OCI-M1 (cell line): ENCODE measurements at regions not wholly inside any gene's neighbourhood (a gene's known extent, or its start where the extent isn't known, plus 50 kb on each side); places are given as distances from the start of the nearest gene placed in this dataset.

Source experiments
- DNase-seq: peaks from one replicate; lab custom pipeline; 2025; lab: John Stamatoyannopoulos, UW

GRCh38 chr3:73796382-73796781 is 171.6 kb upstream of the PDZRN3 start:
- DNase-seq: no peak

- DNase-seq: no peak
These were observed 166.6 kb upstream of the PDZRN3 start for GRCh38 chr3:73791356-73791755.

- no peak for DNase-seq
These were observed 165.2 kb upstream of the PDZRN3 start for GRCh38 chr3:73789825-73790444.

- no peak for DNase-seq
These were observed 162.9 kb upstream of the PDZRN3 start for GRCh38 chr3:73787620-73788019.

GRCh38 chr3:73786998-73787397 is 162.3 kb upstream of the PDZRN3 start:
- no peak for DNase-seq

GRCh38 chr3:73786321-73786807 is 161.6 kb upstream of the PDZRN3 start:
- no peak for DNase-seq

GRCh38 chr3:73784686-73785392 is 160.1 kb upstream of the PDZRN3 start:
- DNase-seq: no peak

- no peak for DNase-seq
These were observed 159.1 kb upstream of the PDZRN3 start for GRCh38 chr3:73783811-73784210.

- DNase-seq: no peak
These were observed 156.8 kb upstream of the PDZRN3 start for GRCh38 chr3:73781541-73781940.

- no peak for DNase-seq
These were observed 149.9 kb upstream of the PDZRN3 start for GRCh38 chr3:73774645-73775044.

GRCh38 chr3:73773233-73773632 is 148.5 kb upstream of the PDZRN3 start:
- no peak for DNase-seq

GRCh38 chr3:73772076-73772886 is 147.5 kb upstream of the PDZRN3 start:
- DNase-seq: no peak

- DNase-seq: no peak
These were observed 144.0 kb upstream of the PDZRN3 start for GRCh38 chr3:73768524-73769308.

- peak; percentile 66 for DNase-seq
These were observed 142.0 kb upstream of the PDZRN3 start for GRCh38 chr3:73766599-73767381.

- DNase-seq: peak; percentile 65
These were observed 141.3 kb upstream of the PDZRN3 start for GRCh38 chr3:73765878-73766545.

GRCh38 chr3:73762855-73763254 is 138.1 kb upstream of the PDZRN3 start:
- DNase-seq: no peak

- DNase-seq: no peak
These were observed 134.6 kb upstream of the PDZRN3 start for GRCh38 chr3:73759297-73759711.

- no peak for DNase-seq
These were observed 132.8 kb upstream of the PDZRN3 start for GRCh38 chr3:73757536-73757935.

- DNase-seq: no peak
These were observed 129.2 kb upstream of the PDZRN3 start for GRCh38 chr3:73753985-73754384.

- no peak for DNase-seq
These were observed 127.6 kb upstream of the PDZRN3 start for GRCh38 chr3:73752338-73752737.

- no peak for DNase-seq
These were observed 121.9 kb upstream of the PDZRN3 start for GRCh38 chr3:73746623-73747022.
